HEK293 (cell line): ENCODE measurements at regions not wholly inside any gene's neighbourhood (a gene's known extent, or its start where the extent isn't known, plus 50 kb on each side); places are given as distances from the start of the nearest gene placed in this dataset.
"Not testable (repeated sequence)": the region's sequence is repeated elsewhere in the genome, so short reads cannot be mapped to it uniquely, and the experiment has no call there.

Experiments
- CTCF ChIA-PET: fragments of 350-600 bp; formaldehyde crosslinking; extraction: SDS; loops from one replicate; lab custom pipeline; 2021; ENCODE audit warnings: antibody characterized with exemption; lab: Yijun Ruan, JAX
- POLR2A ChIA-PET: fragments of 300-600 bp; formaldehyde crosslinking; extraction: SDS; loops from one replicate; lab custom pipeline; 2020; ENCODE audit warnings: antibody characterized with exemption, inconsistent platforms; lab: Yijun Ruan, JAX
- H3K27ac ChIP-seq: fragments of 200-500 bp; sonication (Bioruptor generic); 2 replicates; pipeline ENCODE4 v1.5.1; 2014; ENCODE audit warnings: low read depth, low read length, control low read depth, inconsistent platforms; ENCODE audit errors: extremely low read depth
- H3K36me3 ChIP-seq, 2 experiments: fragments of 200-500 bp in 1 of 2; sonication (Bioruptor generic) in 1 of 2; 1 replicate in 1 of 2; 2 replicates in 1 of 2; pipeline ENCODE4 v1.5.1; 2014 to 2017; ENCODE audit warnings: inconsistent platforms in 2 of 2, low read length in 2 of 2; ENCODE audit not compliant: control insufficient read depth in 2 of 2, insufficient read depth in 1 of 2
- H3K4me1 ChIP-seq: fragments of 200-500 bp; sonication (Bioruptor generic); 2 replicates; pipeline ENCODE4 v1.5.1; 2014; ENCODE audit warnings: mild to moderate bottlenecking, low read length, inconsistent platforms; ENCODE audit not compliant: control insufficient read depth, insufficient read depth
- H3K4me3 ChIP-seq: 2 replicates; pipeline ENCODE4 v1.5.1; 2011; ENCODE audit warnings: low read depth, mild to moderate bottlenecking, control low read depth, low read length, moderate library complexity
- H3K9me3 ChIP-seq: fragments of 200-500 bp; sonication (Bioruptor generic); 2 replicates; pipeline ENCODE4 v1.5.1; 2014; ENCODE audit warnings: low read depth, low read length, inconsistent platforms; ENCODE audit not compliant: control insufficient read depth, insufficient read depth
- GLIS1 ChIP-seq: fragments of 450-650 bp; formaldehyde crosslinking; IDR thresholded peaks from 2 replicates; pipeline ENCODE4 v1.5.1; 2016; ENCODE audit warnings: missing biosample characterization, missing genetic modification characterization
- PBX3 ChIP-seq: sonication (generic); formaldehyde crosslinking; IDR thresholded peaks from 2 replicates; pipeline ENCODE4 v1.8.1; 2022; ENCODE audit warnings: mild to moderate bottlenecking, moderate library complexity, missing genetic modification reagents
- PRDM10 ChIP-seq: fragments of 450-650 bp; formaldehyde crosslinking; IDR thresholded peaks from 2 replicates; pipeline ENCODE4 v1.5.1; 2016; ENCODE audit warnings: missing biosample characterization, missing genetic modification characterization
- PRDM2 ChIP-seq: fragments of 450-650 bp; formaldehyde crosslinking; IDR thresholded peaks from 2 replicates; pipeline ENCODE4 v1.5.1; 2016; ENCODE audit warnings: missing biosample characterization, missing genetic modification characterization, borderline replicate concordance
- ZNF146 ChIP-seq: fragments of 450-650 bp; formaldehyde crosslinking; IDR thresholded peaks from 2 replicates; pipeline ENCODE4 v1.5.1; 2016; ENCODE audit warnings: missing biosample characterization, missing genetic modification characterization
- ZNF157 ChIP-seq: fragments of 450-650 bp; formaldehyde crosslinking; IDR thresholded peaks from 2 replicates; pipeline ENCODE4 v1.5.1; 2016; ENCODE audit warnings: missing biosample characterization, missing genetic modification characterization
- ZNF18 ChIP-seq: fragments of 450-650 bp; formaldehyde crosslinking; IDR thresholded peaks from 2 replicates; pipeline ENCODE4 v1.5.1; 2016; ENCODE audit warnings: missing biosample characterization, missing genetic modification characterization
- ZNF19 ChIP-seq: fragments of 450-650 bp; formaldehyde crosslinking; IDR thresholded peaks from 2 replicates; pipeline ENCODE4; 2016; ENCODE audit warnings: missing biosample characterization, missing genetic modification characterization, low read depth
- ZNF211 ChIP-seq: fragments of 450-650 bp; formaldehyde crosslinking; IDR thresholded peaks from 2 replicates; pipeline ENCODE4 v1.5.1; 2016; ENCODE audit warnings: low read depth, missing biosample characterization, missing genetic modification characterization
- ZNF280D ChIP-seq: fragments of 450-650 bp; formaldehyde crosslinking; IDR thresholded peaks from 2 replicates; pipeline ENCODE4 v1.5.1; 2016; ENCODE audit warnings: missing biosample characterization, missing genetic modification characterization
- ZNF362 ChIP-seq: fragments of 450-650 bp; formaldehyde crosslinking; IDR thresholded peaks from 2 replicates; pipeline ENCODE4 v1.5.1; 2016; ENCODE audit warnings: missing biosample characterization, missing genetic modification characterization
- ZNF510 ChIP-seq: fragments of 450-650 bp; formaldehyde crosslinking; IDR thresholded peaks from 2 replicates; pipeline ENCODE4 v1.5.1; 2018; ENCODE audit warnings: mild to moderate bottlenecking, missing genetic modification characterization, missing biosample characterization; ENCODE audit not compliant: insufficient replicate concordance
- ZNF571 ChIP-seq: fragments of 450-650 bp; formaldehyde crosslinking; IDR thresholded peaks from 2 replicates; pipeline ENCODE4 v1.5.0; 2017; ENCODE audit warnings: missing biosample characterization, missing genetic modification characterization
- ZNF629 ChIP-seq: fragments of 450-650 bp; formaldehyde crosslinking; IDR thresholded peaks from 2 replicates; pipeline ENCODE4 v1.5.1; 2017; ENCODE audit warnings: missing biosample characterization, missing genetic modification characterization

- H3K9me3 ChIP-seq, CTCF ChIA-PET, H3K4me1 ChIP-seq, H3K36me3 ChIP-seq, H3K27ac ChIP-seq, H3K4me3 ChIP-seq, POLR2A ChIA-PET: not testable (repeated sequence)
- TF ChIP-seq ZNF280D (tag by site-specific recombination) (0 out of 2 replicates have a peak, but pooled peaks have one; percentile 59), ZNF146 (tag by site-specific recombination) (peak; percentile 72)
These were observed 60.9 kb downstream of the PGRMC1 start for GRCh38 chrX:119296973-119297372.

- H3K9me3 ChIP-seq, H3K36me3 ChIP-seq, H3K4me1 ChIP-seq, H3K27ac ChIP-seq, CTCF ChIA-PET, POLR2A ChIA-PET, H3K4me3 ChIP-seq: not testable (repeated sequence)
These were observed 63.7 kb downstream of the PGRMC1 start for GRCh38 chrX:119299812-119300211.

- Histone ChIP-seq H3K9me3 (no peaks in the 10 kb centered on the region), H3K4me1 (no peaks in the 10 kb centered on the region), H3K27ac (no peak overlapping the region), H3K36me3 (no peaks in the 10 kb centered on the region), H3K4me3 (no peak overlapping the region)
- ChIA-PET POLR2A (no interaction called here), CTCF (no interaction called here)
- TF ChIP-seq ZNF211 (tag by site-specific recombination) (no peak), ZNF510 (tag by site-specific recombination) (no peak), PRDM10 (tag by site-specific recombination) (no peak), ZNF571 (tag by site-specific recombination) (no peak), ZNF146 (tag by site-specific recombination) (no peak), PRDM2 (no peak), PBX3 (no peak), ZNF18 (tag by site-specific recombination) (no peak), ZNF157 (no peak), ZNF629 (no peak), ZNF362 (tag by site-specific recombination) (no peak), ZNF19 (tag by site-specific recombination) (no peak), GLIS1 (tag by site-specific recombination) (no peak)
These were observed 67.1 kb downstream of the PGRMC1 start for GRCh38 chrX:119303137-119303536.
